ENCODE measurements at regions not wholly inside any gene's neighbourhood (a gene's known extent, or its start where the extent isn't known, plus 50 kb on each side); places are given as distances from the start of the nearest gene placed in this dataset.

GRCh38 chr18:9016633-9017166 lies 85.8 kb upstream of the NDUFV2 start:
- ATAC-seq (no peak; the same call in 1 of the 2 replicates), DNase-seq (no peak)
- peak overlapping the region; percentile 88 for H3K4me2 ChIP-seq (ENCODE audit: low read length)
- H4K20me1 ChIP-seq (ENCODE audit: low read length): no peaks in the 10 kb centered on the region
- H3F3A ChIP-seq (ENCODE audit: low read length, unreplicated experiment): peaks cover 14% of the 10 kb centered on the region
- H3K27me3 ChIP-seq (ENCODE audit: low read length): no peaks in the 10 kb centered on the region
- ChIA-PET POLR2A (ENCODE audit: unreplicated experiment) (no interaction called here), CTCF (interaction anchor here (0.7 kb wide), 1 partner anchor 29 kb away, joined by 4 read pairs; no protein-coding TSS in a partner anchor)
- H3K4me3 ChIP-seq (ENCODE audit: low read length): peak overlapping the region; percentile 34; the same call in 1 of the 2 replicates
- H3K9ac ChIP-seq (ENCODE audit: low read length): peak overlapping the region; percentile 84
- peaks cover 24% of the 10 kb centered on the region for H3K4me1 ChIP-seq (ENCODE audit: insufficient read depth, low read length)
- no peaks in the 10 kb centered on the region for H3K9me2 ChIP-seq (replicated peaks; ENCODE audit: low read length)
- TF ChIP-seq EZH2phosphoT487 (IDR thresholded peaks at IDR 0.05; ENCODE audit: borderline replicate concordance, low read length) (no peak), EZH2 (IDR thresholded peaks at IDR 0.05; ENCODE audit: low read length, unreplicated experiment) (no peak), CTCF (conservative IDR thresholded peaks at IDR 0.05; ENCODE audit: low read depth, low read length) (no peak)
- peak overlapping the region; percentile 60 for H2AFZ ChIP-seq (ENCODE audit: low read length)
- no peaks in the 10 kb centered on the region for H3K9me3 ChIP-seq (ENCODE audit: low read length)
- H3K36me3 ChIP-seq (ENCODE audit: low read depth, low read length): no peaks in the 10 kb centered on the region
- no TSS peak for BruUV-seq (replicated peaks)
- H3K79me2 ChIP-seq (ENCODE audit: low read length): no peaks in the 10 kb centered on the region
- H3K27ac ChIP-seq (ENCODE audit: low read length): peak overlapping the region; percentile 98
- intact Hi-C loops (cut with micrococcal nuclease): loop anchor here (1.0 to 2.0 kb wide), 3 partner anchors 9 to 38 kb away; no protein-coding TSS in a partner anchor

GRCh38 chr18:9017167-9017904 lies 85.2 kb upstream of the NDUFV2 start:
- Histone ChIP-seq H3F3A (ENCODE audit: low read length, unreplicated experiment) (peaks cover 14% of the 10 kb centered on the region), H4K20me1 (ENCODE audit: low read length) (no peaks in the 10 kb centered on the region), H3K4me2 (ENCODE audit: low read length) (peak overlapping the region; percentile 88), H3K36me3 (ENCODE audit: low read depth, low read length) (no peaks in the 10 kb centered on the region), H3K27me3 (ENCODE audit: low read length) (no peaks in the 10 kb centered on the region), H3K79me2 (ENCODE audit: low read length) (no peaks in the 10 kb centered on the region), H3K9me2 (replicated peaks; ENCODE audit: low read length) (no peaks in the 10 kb centered on the region), H3K27ac (ENCODE audit: low read length) (peak overlapping the region; percentile 98), H3K4me1 (ENCODE audit: insufficient read depth, low read length) (peaks cover 25% of the 10 kb centered on the region), H3K9me3 (ENCODE audit: low read length) (no peaks in the 10 kb centered on the region), H2AFZ (ENCODE audit: low read length) (peak overlapping the region; percentile 80), H3K4me3 (ENCODE audit: low read length) (peak overlapping the region; percentile 61), H3K9ac (ENCODE audit: low read length) (peak overlapping the region; percentile 84)
- DNase-seq (peak; percentile 97), ATAC-seq (peak; percentile 92)
- ChIA-PET POLR2A (ENCODE audit: unreplicated experiment) (no interaction called here), CTCF (interaction anchor here (0.7 kb wide), 1 partner anchor 30 kb away, joined by 4 read pairs; no protein-coding TSS in a partner anchor)
- TF ChIP-seq EZH2phosphoT487 (IDR thresholded peaks at IDR 0.05; ENCODE audit: borderline replicate concordance, low read length) (no peak), CTCF (conservative IDR thresholded peaks at IDR 0.05; ENCODE audit: low read depth, low read length) (no peak), EZH2 (IDR thresholded peaks at IDR 0.05; ENCODE audit: low read length, unreplicated experiment) (no peak)
- intact Hi-C loops (cut with micrococcal nuclease): loop anchor here (1.0 to 2.0 kb wide), 3 partner anchors 8 to 37 kb away; no protein-coding TSS in a partner anchor
- no TSS peak for BruUV-seq (replicated peaks)

GRCh38 chr18:9017905-9018227 lies 84.6 kb upstream of the NDUFV2 start:
- Histone ChIP-seq H2AFZ (ENCODE audit: low read length) (peak overlapping the region; percentile 80), H3K9me3 (ENCODE audit: low read length) (no peaks in the 10 kb centered on the region), H3K27me3 (ENCODE audit: low read length) (no peaks in the 10 kb centered on the region), H3K79me2 (ENCODE audit: low read length) (no peaks in the 10 kb centered on the region), H3K9me2 (replicated peaks; ENCODE audit: low read length) (no peaks in the 10 kb centered on the region), H3K4me2 (ENCODE audit: low read length) (peak overlapping the region; percentile 88), H3K4me3 (ENCODE audit: low read length) (peak overlapping the region; percentile 61), H3K36me3 (ENCODE audit: low read depth, low read length) (no peaks in the 10 kb centered on the region), H4K20me1 (ENCODE audit: low read length) (no peaks in the 10 kb centered on the region), H3F3A (ENCODE audit: low read length, unreplicated experiment) (peaks cover 14% of the 10 kb centered on the region), H3K9ac (ENCODE audit: low read length) (peak overlapping the region; percentile 84), H3K27ac (ENCODE audit: low read length) (peak overlapping the region; percentile 98), H3K4me1 (ENCODE audit: insufficient read depth, low read length) (peaks cover 30% of the 10 kb centered on the region)
- POLR2A ChIA-PET (ENCODE audit: unreplicated experiment): no interaction called here
- intact Hi-C loops (cut with micrococcal nuclease): loop anchor here (1.0 to 2.0 kb wide), 3 partner anchors 7 to 37 kb away; no protein-coding TSS in a partner anchor
- BruUV-seq (replicated peaks): no TSS peak
- TF ChIP-seq EZH2 (IDR thresholded peaks at IDR 0.05; ENCODE audit: low read length, unreplicated experiment) (no peak), CTCF (conservative IDR thresholded peaks at IDR 0.05; ENCODE audit: low read depth, low read length) (no peak), EZH2phosphoT487 (IDR thresholded peaks at IDR 0.05; ENCODE audit: borderline replicate concordance, low read length) (no peak)
- ATAC-seq (peak; percentile 60), DNase-seq (peak; percentile 82)
- CTCF ChIA-PET: no interaction called here

Data from PC-3 (cell line).